HG03066 (cell line): ENCODE measurements at regions not wholly inside any gene's neighbourhood (a gene's known extent, or its start where the extent isn't known, plus 50 kb on each side); places are given as distances from the start of the nearest gene placed in this dataset.
"Not testable (repeated sequence)": the region's sequence is repeated elsewhere in the genome, so short reads cannot be mapped to it uniquely, and the experiment has no call there.

Source experiments
- ATAC-seq: cut with Tn5 transposase; IDR thresholded peaks from one replicate; pipeline ENCODE4 v1.9.1; 2021; ENCODE audit warnings: low read depth; ENCODE audit not compliant: unreplicated experiment

DNA sequence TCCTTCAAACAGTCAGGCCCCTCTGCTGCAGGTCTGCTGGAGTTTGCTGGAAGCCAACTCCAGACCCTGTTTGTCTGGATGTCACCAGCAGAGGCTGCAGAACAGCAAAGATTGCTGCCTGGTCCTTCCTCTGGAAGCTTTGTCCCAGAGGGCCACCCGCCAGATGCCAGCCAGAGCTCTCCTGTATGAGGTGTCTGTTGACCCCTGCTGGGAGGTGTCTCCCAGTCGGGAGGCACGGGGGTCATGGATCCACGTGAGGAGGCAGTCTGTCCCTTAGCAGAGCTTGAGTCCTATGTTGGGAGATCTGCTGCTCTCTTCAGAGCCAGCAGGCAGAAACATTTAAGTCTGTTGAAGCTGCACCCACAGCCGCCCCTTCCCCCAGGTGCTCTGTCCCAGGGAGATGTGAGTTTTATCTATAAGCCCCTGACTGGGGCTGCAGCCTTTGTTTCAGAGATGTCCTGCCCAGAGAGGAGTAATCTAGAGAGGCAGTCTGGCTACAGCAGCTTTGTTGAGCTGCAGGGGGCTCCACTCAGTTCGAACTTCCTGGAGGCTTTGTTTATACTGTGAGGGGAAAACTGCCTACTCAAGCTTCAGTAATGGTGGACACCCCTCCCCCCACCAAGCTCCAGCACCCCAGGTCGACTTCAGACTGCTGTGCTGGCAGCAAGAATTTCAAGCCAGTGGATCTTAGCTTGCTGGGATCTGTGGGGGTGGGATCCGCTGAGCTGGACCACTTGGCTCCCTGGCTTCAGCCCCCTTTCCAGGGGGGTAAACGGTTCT, 72.1 kb downstream of the OGFRL1 start:
- not testable (repeated sequence) for ATAC-seq

DNA sequence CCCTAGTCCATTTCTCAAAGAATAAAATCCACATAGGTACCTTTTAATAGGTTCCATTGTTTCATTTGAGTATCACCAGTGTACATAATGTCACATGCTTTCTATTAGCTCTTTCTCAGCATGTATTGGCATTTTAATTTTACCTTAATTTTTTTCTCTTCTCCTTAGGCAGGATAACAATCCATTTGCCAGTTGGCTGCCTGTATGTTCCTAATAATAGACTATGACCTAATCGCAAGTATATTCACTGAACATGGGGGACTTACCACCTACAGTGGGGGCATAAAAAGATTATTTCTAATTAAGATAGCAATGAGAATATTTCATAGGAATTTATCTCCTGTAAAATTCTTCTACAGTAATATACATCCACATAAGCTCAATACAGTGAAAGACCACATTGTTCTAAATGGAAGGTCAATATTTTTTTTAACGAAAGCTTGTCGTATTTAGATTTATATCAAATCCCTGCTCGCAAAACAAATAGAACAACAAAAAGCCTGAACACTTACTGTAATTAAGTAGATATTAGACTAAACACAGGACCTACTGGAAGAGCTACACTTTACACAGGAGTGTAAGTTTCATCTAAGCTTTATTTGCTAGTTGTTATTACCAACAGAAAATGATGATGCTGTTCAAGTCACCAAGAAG, 76.4 kb downstream of the OGFRL1 start:
- no peak for ATAC-seq

DNA sequence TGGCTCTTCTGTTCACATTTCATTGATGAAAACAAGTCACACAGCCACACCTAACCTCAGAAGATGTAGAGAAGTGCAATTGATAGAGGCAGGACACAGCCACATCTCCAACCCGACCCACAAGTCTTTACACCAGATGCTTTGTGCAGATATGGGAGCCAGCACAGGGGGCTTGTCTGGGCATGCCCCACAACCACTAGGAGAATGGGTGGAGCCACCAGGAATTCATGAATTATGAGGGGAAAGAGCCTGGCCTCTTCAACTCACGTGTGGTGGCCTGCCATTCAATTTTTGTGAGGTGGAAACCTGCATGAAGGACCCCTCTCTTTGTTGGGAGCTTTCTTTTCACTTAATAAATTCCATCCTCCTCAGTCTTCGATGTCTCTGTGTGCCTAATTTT, 79.1 kb downstream of the OGFRL1 start:
- no peak for ATAC-seq

DNA sequence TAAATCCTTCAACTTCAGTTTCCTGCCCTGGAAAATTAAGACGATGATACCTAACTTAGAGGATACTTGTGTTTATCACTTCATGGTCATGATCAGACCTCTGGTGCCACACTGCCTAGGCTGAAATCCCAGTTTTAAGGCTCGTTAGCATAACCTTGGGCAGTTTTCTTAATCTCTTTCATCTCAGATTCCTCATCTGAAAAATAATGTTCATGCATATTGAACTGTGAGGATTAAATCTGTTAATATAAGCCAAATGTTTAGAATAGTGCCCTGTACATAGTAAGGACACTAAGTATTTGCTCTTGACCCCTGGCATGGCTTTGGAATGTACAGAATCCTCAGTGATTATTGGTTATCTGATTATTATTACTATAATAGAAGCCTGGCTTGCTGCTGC, 79.7 kb downstream of the OGFRL1 start:
- no peak for ATAC-seq

DNA sequence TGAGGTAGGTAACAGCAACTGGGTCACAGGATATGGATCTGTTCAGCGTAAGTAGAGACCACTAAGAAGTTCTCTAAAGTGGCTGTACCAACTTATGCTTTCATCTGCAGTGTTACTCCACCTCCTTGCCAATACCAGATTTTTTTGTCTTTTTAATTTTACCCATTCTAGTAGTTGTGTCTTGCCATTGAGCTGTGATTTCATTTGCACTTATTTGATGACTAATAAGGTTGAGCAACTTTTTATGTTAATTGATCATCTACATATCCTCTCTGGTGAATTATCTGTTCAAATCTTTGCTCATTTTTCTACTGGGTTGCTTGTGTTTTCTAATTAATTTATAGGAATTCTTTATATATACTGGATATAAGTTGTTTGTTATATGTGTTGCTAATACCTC, 82.9 kb downstream of the OGFRL1 start:
- no peak for ATAC-seq

DNA sequence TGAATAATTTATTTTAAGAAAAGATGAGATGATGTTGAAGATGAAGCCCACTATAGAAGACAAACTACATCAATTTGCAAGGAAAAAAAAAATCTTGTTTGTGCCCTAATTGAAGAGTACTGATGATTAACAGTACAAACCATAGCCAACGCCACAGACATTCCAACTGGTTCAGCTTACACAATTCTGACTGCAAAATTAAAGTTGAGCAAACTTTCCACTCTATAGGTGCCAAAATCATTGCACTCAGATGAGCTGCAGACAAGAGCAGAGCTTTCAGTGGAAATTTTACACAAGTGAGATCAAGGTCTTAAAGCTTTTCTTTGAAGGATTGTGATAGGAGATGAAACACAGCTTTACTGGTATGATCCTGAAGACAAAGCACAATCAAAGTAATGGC, 85.3 kb downstream of the OGFRL1 start:
- ATAC-seq = no peak

DNA sequence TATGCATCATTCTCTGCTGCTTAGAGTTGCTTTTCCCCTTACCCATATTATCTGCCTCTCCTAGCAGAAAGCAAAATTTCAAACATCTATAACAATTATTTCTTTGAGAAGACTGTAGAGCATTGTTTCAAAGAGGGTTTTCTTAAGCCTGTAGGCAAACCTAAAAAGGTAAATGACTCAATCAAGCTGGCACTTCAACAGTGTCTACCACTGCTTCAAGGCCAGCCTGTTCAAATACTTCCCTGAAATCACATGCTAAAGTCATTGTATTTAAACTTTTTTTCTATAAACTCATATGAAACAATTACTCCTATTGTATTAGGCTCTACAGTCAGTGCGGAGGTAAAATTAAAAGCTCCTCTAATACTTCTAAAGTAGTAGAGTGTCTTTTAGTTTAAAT, 87.1 kb downstream of the OGFRL1 start:
- ATAC-seq = no peak

DNA sequence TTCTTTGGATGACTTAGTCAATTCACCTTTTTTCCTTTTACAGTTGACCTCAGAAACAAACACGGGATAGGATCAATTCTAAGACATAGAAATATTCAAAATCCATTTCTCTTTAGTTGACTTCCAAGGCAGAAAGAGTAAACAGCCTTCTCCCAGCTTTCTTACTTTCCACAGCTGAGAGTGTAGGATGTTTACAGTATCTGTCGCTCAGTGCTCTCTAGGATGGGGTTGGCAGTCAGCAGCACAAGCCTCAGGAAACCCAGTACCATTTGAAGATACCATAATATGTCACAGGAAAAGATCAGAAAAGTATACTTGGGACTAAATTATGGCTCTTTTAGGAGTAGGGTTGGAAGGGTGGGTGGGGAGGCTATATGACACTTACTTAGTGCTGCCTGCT, 88.2 kb downstream of the OGFRL1 start:
- ATAC-seq = no peak

DNA sequence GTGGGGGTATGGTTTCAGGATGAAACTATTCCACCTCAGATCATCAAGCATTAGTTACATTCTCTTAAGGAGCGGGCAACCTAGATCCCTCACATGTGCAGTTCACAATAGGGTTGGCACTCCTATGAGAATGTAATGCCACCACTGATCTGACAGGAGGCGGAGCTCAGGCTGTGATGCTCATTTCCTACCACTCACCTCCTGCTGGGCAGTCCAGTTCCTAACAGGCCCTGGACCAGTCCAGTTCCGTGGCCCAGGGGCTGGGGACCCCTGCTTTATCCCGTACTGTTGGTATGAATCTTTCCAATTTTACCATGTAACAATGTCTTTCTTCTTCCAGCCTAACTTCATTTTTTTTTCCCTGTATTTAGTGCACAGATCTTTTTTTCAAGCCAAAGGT, 94.9 kb downstream of the OGFRL1 start:
- no peak for ATAC-seq

DNA sequence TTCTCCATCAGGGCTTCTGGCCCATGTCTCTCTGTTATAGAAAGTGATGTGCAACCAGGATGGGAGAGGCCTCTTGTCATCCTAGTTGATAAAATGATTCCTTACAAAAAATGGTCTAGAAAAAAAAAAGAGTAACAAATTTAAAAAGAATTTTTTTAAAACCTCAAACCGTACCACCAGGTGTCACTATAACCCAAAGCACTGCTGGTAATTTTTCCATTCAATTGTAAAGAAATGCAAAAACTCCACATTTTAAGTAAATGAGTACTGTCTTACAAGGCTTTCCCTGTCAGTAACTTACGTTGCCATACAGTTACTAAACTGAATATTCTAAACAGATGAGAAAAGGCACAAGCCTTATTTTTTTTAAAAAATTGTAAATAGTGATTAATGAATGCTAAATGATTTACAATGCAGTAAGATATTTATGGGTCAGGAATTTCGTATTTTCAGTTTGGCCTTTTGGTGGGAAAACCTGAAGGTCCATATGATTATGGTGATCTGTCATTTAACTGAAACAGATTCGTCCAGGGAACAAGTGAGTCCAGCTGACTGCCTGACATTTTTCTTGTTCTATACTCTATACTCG, 95.4 kb downstream of the OGFRL1 start:
- ATAC-seq = no peak

DNA sequence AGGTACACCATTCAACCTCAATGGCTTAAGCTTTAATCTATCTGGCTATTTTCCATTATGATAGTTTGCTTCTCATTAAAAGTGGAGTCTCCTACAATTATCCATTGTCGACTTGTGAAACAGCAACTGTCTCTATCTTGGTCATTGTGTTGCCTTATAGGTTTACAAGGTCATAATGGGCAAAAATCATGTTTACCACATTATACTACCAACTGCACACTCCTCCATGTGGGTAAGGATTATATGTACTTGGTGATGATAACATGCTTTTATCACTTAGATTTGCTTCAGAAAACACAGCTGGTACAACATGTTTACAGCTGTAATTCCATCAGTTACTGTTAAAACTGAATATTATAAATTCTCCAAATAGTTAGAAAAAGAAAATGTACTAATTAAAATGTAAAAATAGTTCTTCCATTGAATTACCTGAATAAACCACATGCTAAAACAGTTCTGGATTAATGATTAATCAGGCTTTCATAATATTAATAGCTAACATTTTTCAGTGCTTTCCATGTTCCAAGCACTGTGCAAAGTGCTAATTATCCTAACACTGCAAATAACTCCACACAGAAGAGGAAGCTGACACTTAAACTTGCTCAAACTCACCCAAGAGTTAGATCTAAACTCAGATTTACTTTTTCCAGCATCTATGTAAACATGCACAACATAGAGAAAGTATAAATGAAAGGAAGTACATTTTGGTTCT, 96.7 kb downstream of the OGFRL1 start:
- ATAC-seq = no peak

DNA sequence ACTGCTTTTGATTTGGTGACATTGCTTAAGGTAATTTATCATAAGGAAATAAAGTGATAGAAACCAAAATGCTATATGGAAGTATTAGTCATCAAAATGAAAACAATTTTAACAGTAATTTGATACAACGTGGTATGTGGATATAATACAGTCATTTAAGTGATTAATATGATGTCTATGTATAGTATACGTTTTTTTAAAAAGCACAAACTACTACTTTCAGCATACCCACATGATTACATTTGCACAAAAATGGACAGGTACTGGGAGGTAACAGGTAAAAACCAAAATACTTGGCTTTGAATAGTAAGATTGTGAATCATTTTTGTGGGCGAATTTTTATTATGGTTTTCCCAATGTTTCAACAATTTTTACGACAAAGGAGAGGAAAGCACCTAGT, 97.6 kb downstream of the OGFRL1 start:
- ATAC-seq = no peak

DNA sequence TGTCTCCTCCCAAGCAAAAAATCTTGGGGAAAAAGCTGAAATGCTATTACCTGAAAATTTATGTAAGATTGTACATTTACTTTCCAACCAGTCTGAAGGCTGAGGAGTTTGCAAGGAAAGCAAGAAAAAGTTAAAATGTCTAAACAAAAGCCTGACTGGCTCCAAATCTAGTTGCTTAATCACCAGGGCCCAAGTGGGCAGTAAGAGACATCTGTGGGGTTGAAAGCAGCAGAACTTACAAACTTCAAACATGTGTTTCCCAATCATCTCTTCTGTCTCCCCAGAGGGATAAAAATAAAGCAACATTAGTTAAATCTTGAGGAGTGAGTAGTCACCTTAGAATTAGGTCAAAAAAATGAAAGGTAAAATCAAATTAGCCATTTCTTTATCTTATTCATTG, 98.6 kb downstream of the OGFRL1 start:
- ATAC-seq = no peak

DNA sequence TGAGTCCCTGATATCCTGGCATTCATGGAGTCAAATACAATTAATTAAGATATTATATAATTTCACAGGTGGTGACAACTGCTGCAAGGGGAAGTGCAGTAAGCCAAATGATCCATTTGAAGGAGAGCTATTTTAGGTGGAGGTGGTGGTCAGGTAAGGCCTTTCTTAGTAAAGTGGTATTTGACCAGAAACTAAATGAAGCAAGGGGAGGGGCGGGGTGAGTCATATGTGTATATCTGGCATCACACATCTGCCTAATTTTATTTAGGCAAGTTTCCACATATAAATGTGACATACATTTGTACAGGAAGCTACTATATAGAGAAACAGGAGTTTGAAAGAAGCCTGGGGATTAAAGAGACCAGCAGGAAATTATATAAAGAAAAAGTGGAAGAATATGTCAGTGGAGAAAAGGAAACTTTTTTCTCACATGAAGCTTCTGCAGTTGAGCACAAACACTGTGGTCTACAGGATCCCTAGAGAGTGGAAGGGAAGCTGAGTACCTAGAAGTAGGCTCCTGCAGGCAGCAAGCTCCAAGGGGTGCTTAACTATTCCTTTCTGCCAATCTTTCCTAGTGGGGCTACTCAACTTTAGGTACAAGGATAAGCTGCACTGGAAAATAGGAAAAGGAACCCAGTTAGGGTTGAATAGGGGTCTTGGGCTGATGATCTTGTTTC, 99.6 kb downstream of the OGFRL1 start:
- ATAC-seq = no peak

DNA sequence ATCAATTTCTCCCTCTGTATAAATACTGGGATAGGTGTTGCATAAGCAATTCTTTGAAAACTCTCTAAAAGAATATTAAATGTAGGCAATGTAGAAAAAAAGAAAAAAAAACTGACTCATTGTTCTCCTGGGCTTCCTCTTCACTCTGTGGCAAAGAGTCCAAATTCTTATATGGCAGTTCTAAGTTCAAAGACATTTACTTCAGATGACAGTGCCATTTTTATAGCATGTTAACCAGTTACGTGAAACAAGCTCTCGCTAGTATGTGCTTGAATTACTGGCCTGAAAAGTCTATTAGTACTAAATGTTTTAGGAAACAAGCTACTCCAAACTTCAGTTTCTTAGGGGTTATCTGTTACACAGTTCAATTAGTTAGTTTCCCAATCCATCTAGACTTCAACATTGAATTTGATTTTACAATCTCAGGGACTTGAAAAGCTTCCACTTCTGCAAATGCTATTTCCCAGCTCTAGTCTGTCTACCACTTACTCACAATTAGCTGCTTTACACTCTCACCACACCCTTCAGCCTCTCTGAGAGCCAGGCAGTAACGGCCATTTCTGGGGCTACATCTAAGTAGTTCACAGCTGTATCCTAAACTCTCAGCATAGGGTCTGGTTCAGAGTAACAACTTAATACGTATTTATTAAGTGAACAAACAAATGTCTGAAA, 100.4 kb downstream of the OGFRL1 start:
- no peak for ATAC-seq

DNA sequence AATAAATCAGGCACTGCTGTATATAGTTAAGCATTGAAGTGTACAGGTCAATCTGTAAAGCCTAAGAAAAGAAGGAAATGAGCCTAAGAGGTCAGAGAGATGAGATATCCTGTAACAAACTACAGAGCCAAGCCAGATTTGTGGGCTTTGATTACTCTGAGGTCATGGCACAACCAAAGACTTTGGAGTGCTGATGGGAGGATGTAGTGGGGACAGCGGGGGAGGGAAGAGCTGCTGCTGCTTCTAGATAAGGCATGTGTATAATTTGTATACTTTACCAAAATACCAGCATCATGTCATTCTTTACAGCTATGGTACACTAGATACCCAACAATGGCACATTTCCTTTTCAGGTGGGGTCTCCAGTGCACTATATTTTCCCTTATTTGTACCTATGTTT, 102.5 kb downstream of the OGFRL1 start:
- no peak for ATAC-seq

DNA sequence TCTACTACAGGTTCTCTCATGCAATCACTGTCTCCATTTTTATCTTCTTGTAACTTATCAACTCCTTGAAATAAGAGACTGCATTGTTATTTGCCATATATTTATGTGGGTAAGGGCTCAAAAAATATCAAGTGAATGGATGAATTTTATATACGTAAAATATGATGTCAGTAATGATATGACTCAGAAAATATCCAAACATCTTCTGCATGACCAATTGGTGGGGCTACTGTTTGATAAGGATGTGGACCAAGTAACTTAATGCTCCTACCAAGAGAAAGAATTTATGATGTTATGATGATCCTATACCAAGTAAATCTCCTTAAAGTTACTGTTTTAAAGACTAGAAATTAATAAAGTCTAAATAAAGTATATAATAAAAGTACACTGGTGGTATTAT, 103.7 kb downstream of the OGFRL1 start:
- ATAC-seq = no peak

DNA sequence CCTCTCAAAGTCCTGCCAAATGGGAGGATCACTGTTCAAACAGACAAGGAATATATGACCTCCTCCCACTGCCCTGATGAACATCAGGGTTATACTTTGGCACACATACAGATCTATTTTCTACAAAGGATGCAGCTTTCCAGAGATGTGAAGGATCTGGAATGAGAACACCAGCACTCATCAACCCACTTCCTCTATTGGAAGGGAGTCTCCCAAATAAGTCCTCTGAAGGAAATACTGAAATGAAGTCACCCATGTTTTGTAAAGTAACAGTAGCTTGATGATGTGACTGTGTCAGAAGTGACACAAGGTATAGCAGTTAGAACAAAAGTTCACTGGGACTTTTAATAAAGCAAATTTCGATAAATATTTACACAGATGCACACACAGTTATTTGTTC, 104.9 kb downstream of the OGFRL1 start:
- ATAC-seq = no peak

DNA sequence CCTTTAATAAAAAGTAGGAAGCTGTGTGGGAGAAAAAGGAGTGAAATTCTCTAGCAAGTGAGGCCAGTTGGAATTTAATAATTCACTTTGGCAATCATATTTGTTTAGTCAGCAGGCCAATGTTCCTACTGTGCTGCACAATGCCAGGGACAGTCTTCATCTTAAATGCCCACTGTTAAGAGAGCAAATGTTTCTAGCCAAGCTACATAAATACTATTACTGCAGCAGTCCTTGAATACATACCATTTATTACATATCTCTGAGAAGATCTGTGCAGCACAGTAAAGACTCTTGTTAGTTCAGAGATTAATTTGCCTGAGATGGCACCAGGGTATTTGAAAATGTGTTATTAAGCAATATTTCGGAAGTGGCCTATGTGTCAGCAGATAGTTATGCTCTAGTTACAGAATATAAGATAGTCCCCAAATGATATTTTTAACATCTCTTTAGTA, 105.4 kb downstream of the OGFRL1 start:
- no peak for ATAC-seq

DNA sequence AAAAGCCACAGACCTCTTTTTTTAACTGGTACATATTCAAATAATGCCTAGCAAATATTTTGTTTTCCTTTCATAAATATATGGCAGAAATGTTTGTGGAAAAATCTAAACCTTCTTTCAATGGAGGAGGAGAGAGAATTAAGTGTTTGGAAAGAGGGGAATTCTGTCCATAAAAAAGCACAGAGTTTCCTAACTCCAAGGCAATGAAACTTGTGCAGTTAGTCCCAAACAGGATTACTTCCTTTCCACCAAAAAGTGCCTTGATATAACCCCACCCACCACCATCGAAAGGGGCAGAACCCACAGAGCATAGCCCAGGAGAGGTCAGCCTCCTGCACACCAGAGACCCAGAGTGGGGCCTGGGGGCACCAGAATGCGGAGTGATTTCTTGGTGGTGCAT, 106.3 kb downstream of the OGFRL1 start:
- no peak for ATAC-seq
